ENCODE measurements at regions not wholly inside any gene's neighbourhood (a gene's known extent, or its start where the extent isn't known, plus 50 kb on each side); places are given as distances from the start of the nearest gene placed in this dataset.

GRCh38 chr6:160895562-160895961, 96.0 kb upstream of the MAP3K4 start:
- DNase-seq = no peak
- no peak overlapping the region for H3K27ac Mint-ChIP-seq
- H3K9me3 Mint-ChIP-seq = no peaks in the 10 kb centered on the region
- H3K4me3 Mint-ChIP-seq = no peak overlapping the region
- no peak for TF ChIP-seq CTCF (IDR thresholded peaks at IDR 0.05)
- peaks cover 2% of the 10 kb centered on the region; the same call in 1 of the 2 replicates for H3K27me3 Mint-ChIP-seq (ENCODE audit: insufficient read depth)
- H3K36me3 Mint-ChIP-seq (ENCODE audit: low read depth) = no peaks in the 10 kb centered on the region
- no peaks in the 10 kb centered on the region for H3K4me1 Mint-ChIP-seq (ENCODE audit: low read depth)

GRCh38 chr6:160899671-160900430, 91.7 kb upstream of the MAP3K4 start:
- Mint-ChIP-seq H3K9me3 (no peaks in the 10 kb centered on the region), H3K4me3 (no peak overlapping the region), H3K36me3 (ENCODE audit: low read depth) (no peaks in the 10 kb centered on the region), H3K27ac (no peak overlapping the region), H3K4me1 (ENCODE audit: low read depth) (no peaks in the 10 kb centered on the region), H3K27me3 (ENCODE audit: insufficient read depth) (peaks cover 3% of the 10 kb centered on the region; the same call in 1 of the 2 replicates)
- no peak for DNase-seq
- TF ChIP-seq CTCF (IDR thresholded peaks at IDR 0.05) = no peak

GRCh38 chr6:160911949-160912348, 79.6 kb upstream of the MAP3K4 start:
- Mint-ChIP-seq H3K9me3 (peaks cover 6% of the 10 kb centered on the region; the same call in 1 of the 2 replicates), H3K36me3 (ENCODE audit: low read depth) (no peaks in the 10 kb centered on the region), H3K27ac (no peak overlapping the region), H3K4me3 (no peak overlapping the region), H3K27me3 (ENCODE audit: insufficient read depth) (peaks cover 2% of the 10 kb centered on the region; the same call in 1 of the 2 replicates), H3K4me1 (ENCODE audit: low read depth) (no peaks in the 10 kb centered on the region)
- no peak for TF ChIP-seq CTCF (IDR thresholded peaks at IDR 0.05)
- DNase-seq = no peak

- Mint-ChIP-seq H3K4me1 (ENCODE audit: low read depth) (no peaks in the 10 kb centered on the region), H3K27me3 (ENCODE audit: insufficient read depth) (peaks cover 2% of the 10 kb centered on the region), H3K4me3 (no peak overlapping the region), H3K36me3 (ENCODE audit: low read depth) (no peaks in the 10 kb centered on the region), H3K27ac (no peak overlapping the region), H3K9me3 (peaks cover 6% of the 10 kb centered on the region; the same call in 1 of the 2 replicates)
- DNase-seq = no peak
- TF ChIP-seq CTCF (IDR thresholded peaks at IDR 0.05) = no peak
Measured at GRCh38 chr6:160912411-160912810, 79.2 kb upstream of the MAP3K4 start.

GRCh38 chr6:160917572-160917971, 74.0 kb upstream of the MAP3K4 start:
- Mint-ChIP-seq H3K27me3 (ENCODE audit: insufficient read depth) (peaks cover 5% of the 10 kb centered on the region), H3K27ac (no peak overlapping the region), H3K36me3 (ENCODE audit: low read depth) (no peaks in the 10 kb centered on the region), H3K4me3 (no peak overlapping the region), H3K9me3 (no peaks in the 10 kb centered on the region), H3K4me1 (ENCODE audit: low read depth) (peaks cover 16% of the 10 kb centered on the region)
- no peak for DNase-seq
- TF ChIP-seq CTCF (IDR thresholded peaks at IDR 0.05) = no peak

Data from HFFc6 (cell line).